Anterior cingulate cortex (tissue), 58 donors: ENCODE measurements at regions not wholly inside any gene's neighbourhood (a gene's known extent, or its start where the extent isn't known, plus 50 kb on each side); places are given as distances from the start of the nearest gene placed in this dataset.
A peak's percentile ranks its signal among the peaks of the same experiment; 100 is the strongest.

Source experiments
- DNase-seq, 58 donors: peaks; one replicate each; lab custom pipeline; 2025; lab: John Stamatoyannopoulos, UW

- DNase-seq, result no peak
These were observed 399.2 kb downstream of the NLGN4X start for GRCh38 chrX:5829469-5829868.

- DNase-seq, result no peak
These were observed 399.6 kb downstream of the NLGN4X start for GRCh38 chrX:5829060-5829459.

GRCh38 chrX:5823903-5824302 is 404.8 kb downstream of the NLGN4X start:
- DNase-seq, result peak in 5 of 58 donors; percentile 0 to 4 (median 0)

- DNase-seq, result no peak
These were observed 418.0 kb downstream of the NLGN4X start for GRCh38 chrX:5810636-5811035.

- DNase-seq, result no peak
These were observed 421.5 kb downstream of the NLGN4X start for GRCh38 chrX:5807181-5807580.

GRCh38 chrX:5802391-5802790 is 426.3 kb downstream of the NLGN4X start:
- DNase-seq, result no peak

GRCh38 chrX:5791721-5792120 is 436.9 kb downstream of the NLGN4X start:
- no peak for DNase-seq

- peak in 26 of 58 donors; percentile 0 to 32 (median 2) for DNase-seq
These were observed 439.8 kb downstream of the NLGN4X start for GRCh38 chrX:5788910-5789309.

- no peak for DNase-seq
These were observed 447.8 kb downstream of the NLGN4X start for GRCh38 chrX:5780821-5781220.

- DNase-seq, result peak in 2 of 58 donors; percentile 0 to 3
These were observed 452.7 kb downstream of the NLGN4X start for GRCh38 chrX:5775846-5776430.

GRCh38 chrX:5774446-5774845 is 454.2 kb downstream of the NLGN4X start:
- no peak for DNase-seq

- no peak for DNase-seq
These were observed 457.2 kb downstream of the NLGN4X start for GRCh38 chrX:5771441-5771840.

- DNase-seq, result no peak
These were observed 472.1 kb downstream of the NLGN4X start for GRCh38 chrX:5756616-5757015.

- DNase-seq, result no peak
These were observed 475.4 kb downstream of the NLGN4X start for GRCh38 chrX:5753291-5753690.

GRCh38 chrX:5752831-5753230 is 475.8 kb downstream of the NLGN4X start:
- no peak for DNase-seq

GRCh38 chrX:5748586-5749150 is 480.0 kb downstream of the NLGN4X start:
- no peak for DNase-seq

- no peak for DNase-seq
These were observed 482.4 kb downstream of the NLGN4X start for GRCh38 chrX:5746231-5746630.

GRCh38 chrX:5733501-5733900 is 495.2 kb downstream of the NLGN4X start:
- DNase-seq, result peak in 1 of 58 donors; percentile 10

GRCh38 chrX:5730556-5730955 is 498.1 kb downstream of the NLGN4X start:
- no peak for DNase-seq

GRCh38 chrX:5726224-5726623 is 502.4 kb downstream of the NLGN4X start:
- peak in 2 of 58 donors; percentile 6 to 21 for DNase-seq

GRCh38 chrX:5724123-5724522 is 504.5 kb downstream of the NLGN4X start:
- no peak for DNase-seq

GRCh38 chrX:5718651-5719050 is 510.0 kb downstream of the NLGN4X start:
- DNase-seq, result no peak

GRCh38 chrX:5716666-5717065 is 512.0 kb downstream of the NLGN4X start:
- no peak for DNase-seq
